Liver (tissue), 8 donors: ENCODE measurements at regions not wholly inside any gene's neighbourhood (a gene's known extent, or its start where the extent isn't known, plus 50 kb on each side); places are given as distances from the start of the nearest gene placed in this dataset.

Experiments
- DNase-seq: peaks from one replicate; pipeline ENCODE4 v3.0.0-alpha.2; 2017; ENCODE audit warnings: low spot score
- H3K27ac ChIP-seq, 2 donors: one replicate each; pipeline ENCODE4 v1.7.0; 2013; ENCODE audit warnings: inconsistent platforms in 2 of 2, low read length in 2 of 2, control low read depth in 1 of 2, low read depth in 1 of 2, mild to moderate bottlenecking in 1 of 2
- H3K27me3 ChIP-seq, 4 donors: one replicate each; pipeline versions ENCODE4 v1.6.1 to v1.7.0; 2013; ENCODE audit warnings: low read length in 3 of 4, inconsistent platforms in 1 of 4, mild to moderate bottlenecking in 1 of 4, moderate library complexity in 1 of 4; ENCODE audit not compliant: control insufficient read depth in 4 of 4, insufficient read depth in 4 of 4
- H3K36me3 ChIP-seq, 4 donors: one replicate each; pipeline versions ENCODE4 v1.6.1 to v1.7.0; 2013; ENCODE audit warnings: low read length in 3 of 4, mild to moderate bottlenecking in 3 of 4, low read depth in 1 of 4, moderate library complexity in 1 of 4; ENCODE audit not compliant: control insufficient read depth in 4 of 4, insufficient read depth in 3 of 4
- H3K4me1 ChIP-seq, 4 donors: one replicate each; pipeline versions ENCODE4 v1.6.1 to v1.7.0; 2013; ENCODE audit warnings: low read length in 3 of 4, mild to moderate bottlenecking in 3 of 4, moderate library complexity in 1 of 4; ENCODE audit not compliant: control insufficient read depth in 4 of 4, insufficient read depth in 4 of 4
- H3K4me3 ChIP-seq, 3 donors: one replicate each; pipeline versions ENCODE4 v1.6.1 to v1.7.0; 2013; ENCODE audit warnings: low read length in 3 of 3, control low read depth in 1 of 3, low read depth in 1 of 3, mild to moderate bottlenecking in 1 of 3
- H3K9ac ChIP-seq, 2 donors: one replicate each; pipeline ENCODE4 v1.7.0; 2013; ENCODE audit warnings: low read length in 2 of 2, mild to moderate bottlenecking in 2 of 2, moderate library complexity in 2 of 2, control low read depth in 1 of 2, low read depth in 1 of 2
- H3K9me3 ChIP-seq, 4 donors: one replicate each; pipeline versions ENCODE4 v1.6.1 to v1.7.0; 2013; ENCODE audit warnings: low read length in 3 of 4; ENCODE audit not compliant: control insufficient read depth in 4 of 4
- ATF3 ChIP-seq: IDR thresholded peaks from 2 replicates; pipeline ENCODE4 v1.6.1; 2016; ENCODE audit warnings: antibody characterized with exemption
- CTCF ChIP-seq: fragments of 150-350 bp; IDR thresholded peaks from 2 replicates; pipeline ENCODE4 v1.5.1; 2017; ENCODE audit warnings: improper control_type of control experiment, low read depth, low read length; ENCODE audit not compliant: missing input control
- EGR1 ChIP-seq, 2 donors: IDR thresholded peaks; 2 replicates each; pipeline ENCODE4 v1.6.1; 2016 to 2018; ENCODE audit warnings: antibody characterized with exemption in 2 of 2, low read depth in 2 of 2
- FOXA1 ChIP-seq: IDR thresholded peaks from 2 replicates; pipeline ENCODE4 v1.6.1; 2016; ENCODE audit warnings: antibody characterized with exemption
- FOXA2 ChIP-seq: IDR thresholded peaks from 2 replicates; pipeline ENCODE4 v1.6.1; 2016; ENCODE audit warnings: antibody characterized with exemption
- GABPA ChIP-seq, 2 donors: IDR thresholded peaks in 1 of 2; conservative IDR thresholded peaks in 1 of 2; 2 replicates each; pipeline ENCODE4 v1.6.1; 2016; ENCODE audit warnings: antibody characterized with exemption in 2 of 2, mild to moderate bottlenecking in 1 of 2, moderate library complexity in 1 of 2
- HNF4A ChIP-seq, 2 donors: conservative IDR thresholded peaks; 2 replicates each; pipeline ENCODE4 v1.6.1; 2016; ENCODE audit warnings: antibody characterized with exemption in 2 of 2, mild to moderate bottlenecking in 2 of 2
- HNF4G ChIP-seq: IDR thresholded peaks from 2 replicates; pipeline ENCODE4 v1.6.1; 2016; ENCODE audit warnings: antibody characterized with exemption
- JUND ChIP-seq, 2 donors: IDR thresholded peaks; 2 replicates each; pipeline ENCODE4 v1.6.1; 2016; ENCODE audit warnings: antibody characterized with exemption in 2 of 2
- MAX ChIP-seq: IDR thresholded peaks from 2 replicates; pipeline ENCODE4 v1.6.1; 2016; ENCODE audit warnings: antibody characterized with exemption
- NR2F2 ChIP-seq: IDR thresholded peaks from 2 replicates; pipeline ENCODE4 v1.6.1; 2016; ENCODE audit warnings: antibody characterized with exemption
- RAD21 ChIP-seq, 2 donors: IDR thresholded peaks; 2 replicates each; pipeline ENCODE4 v1.6.1; 2016; ENCODE audit warnings: antibody characterized with exemption in 2 of 2, mild to moderate bottlenecking in 2 of 2
- REST ChIP-seq: IDR thresholded peaks from 2 replicates; pipeline ENCODE4 v1.6.1; 2016; ENCODE audit warnings: antibody characterized with exemption, mild to moderate bottlenecking
- RXRA ChIP-seq, 2 donors: IDR thresholded peaks; 2 replicates each; pipeline ENCODE4 v1.6.1; 2017 to 2018; ENCODE audit warnings: antibody characterized with exemption in 2 of 2, mild to moderate bottlenecking in 1 of 2
- SP1 ChIP-seq: IDR thresholded peaks from 2 replicates; pipeline ENCODE4 v1.6.1; 2018; ENCODE audit warnings: antibody characterized with exemption, mild to moderate bottlenecking
- TAF1 ChIP-seq: conservative IDR thresholded peaks from 2 replicates; pipeline ENCODE4 v1.6.1; 2016; ENCODE audit warnings: antibody characterized with exemption, mild to moderate bottlenecking
- YY1 ChIP-seq: IDR thresholded peaks from 2 replicates; pipeline ENCODE4 v1.6.1; 2016; ENCODE audit warnings: antibody characterized with exemption, mild to moderate bottlenecking
- ZBTB33 ChIP-seq: IDR thresholded peaks from 2 replicates; pipeline ENCODE4 v1.6.1; 2016; ENCODE audit warnings: antibody characterized with exemption
- WGBS: extraction: QIAGEN DNeasy Blood & Tissue Kit; methylation state at CpG from one replicate; pipeline ENCODE4 v1.1.7; 2013; 5-methylcytosine and 5-hydroxymethylcytosine counted together
- donor health status: healthy.
- donor health status: healthy.
- donor health status: healthy.
- donor health status: healthy.
- donor health status: healthy.

GRCh38 chr13:105634059-105634458, 901.4 kb downstream of the EFNB2 start:
- no peak overlapping the region for H3K4me3 ChIP-seq
- no peaks in the 10 kb centered on the region for H3K4me1 ChIP-seq
- H3K9me3 ChIP-seq, result no peaks in the 10 kb centered on the region
- no peaks in the 10 kb centered on the region for H3K36me3 ChIP-seq
- H3K9ac ChIP-seq, result no peak overlapping the region
- no peak for DNase-seq
- peaks cover 0 to 2% (median 0%) of the 10 kb centered on the region in 4 donors for H3K27me3 ChIP-seq
- no peak for TF ChIP-seq NR2F2
- no peak for TF ChIP-seq JUND (IDR thresholded peaks at IDR 0.05)
- TF ChIP-seq TAF1, result no peak
- no peak for TF ChIP-seq FOXA1
- TF ChIP-seq ZBTB33, result no peak
- no peak for TF ChIP-seq REST
- 89% methylated on average over 2 of the region's 2 CpGs for WGBS
- H3K27ac ChIP-seq, result no peak overlapping the region

GRCh38 chr13:105630431-105630830, 905.0 kb downstream of the EFNB2 start:
- Histone ChIP-seq H3K9me3 (no peaks in the 10 kb centered on the region), H3K4me1 (no peaks in the 10 kb centered on the region), H3K27me3 (peaks cover 0 to 2% (median 0%) of the 10 kb centered on the region in 4 donors), H3K27ac (no peak overlapping the region), H3K4me3 (no peak overlapping the region), H3K36me3 (no peaks in the 10 kb centered on the region), H3K9ac (no peak overlapping the region)
- no peak for TF ChIP-seq HNF4A (conservative IDR thresholded peaks at IDR 0.05)
- no peak for TF ChIP-seq CTCF
- TF ChIP-seq REST, result no peak
- no peak for TF ChIP-seq RXRA (IDR thresholded peaks at IDR 0.05)
- TF ChIP-seq EGR1 (IDR thresholded peaks at IDR 0.05; ENCODE audit: low read depth in 2 of 2), result no peak
- TF ChIP-seq HNF4G, result no peak
- TF ChIP-seq GABPA (IDR thresholded peaks at IDR 0.05 in 1 of 2, conservative IDR thresholded peaks at IDR 0.05 in 1 of 2), result no peak
- no peak for TF ChIP-seq RAD21 (IDR thresholded peaks at IDR 0.05)
- TF ChIP-seq TAF1, result no peak
- TF ChIP-seq MAX, result no peak
- no peak for TF ChIP-seq NR2F2
- no peak for TF ChIP-seq JUND (IDR thresholded peaks at IDR 0.05)
- TF ChIP-seq SP1, result no peak
- TF ChIP-seq FOXA2, result no peak
- TF ChIP-seq FOXA1, result no peak
- TF ChIP-seq ZBTB33, result no peak
- TF ChIP-seq ATF3, result no peak
- TF ChIP-seq YY1, result no peak
- 77% methylated on average over 6 of the region's 6 CpGs for WGBS
- DNase-seq, result no peak
